ENCODE measurements at regions not wholly inside any gene's neighbourhood (a gene's known extent, or its start where the extent isn't known, plus 50 kb on each side); places are given as distances from the start of the nearest gene placed in this dataset.

GRCh38 chr7:96624954-96625353 lies 84.7 kb downstream of the SEM1 start:
- no peaks in the 10 kb centered on the region for H3K4me1 ChIP-seq (ENCODE audit: control insufficient read depth, extremely low read depth, insufficient read depth, low read length)
- dilution Hi-C loops (cut with MboI; ENCODE audit: extremely low pct_ligation_motif_present, low sequenced_read_pairs) (no loop called here), intact Hi-C loops (cut with micrococcal nuclease) (no loop called here)
- POLR2A ChIA-PET: no interaction called here
- H3K9ac ChIP-seq (replicated peaks; ENCODE audit: extremely low read depth, insufficient read depth, low read length): no peak overlapping the region
- CTCF ChIA-PET: no interaction called here
- DNase-seq (ENCODE audit: low read depth, low spot score) (no peak), FAIRE-seq (no peak)
- no peaks in the 10 kb centered on the region for H3K79me2 ChIP-seq (ENCODE audit: control insufficient read depth, insufficient read depth, low read length)
- no peaks in the 10 kb centered on the region for H3K36me3 ChIP-seq (ENCODE audit: control insufficient read depth in 2 of 2, extremely low read depth in 1 of 2, insufficient read depth in 2 of 2, low read length in 2 of 2)
- no peaks in the 10 kb centered on the region for H3K27me3 ChIP-seq (ENCODE audit: control insufficient read depth in 2 of 2, insufficient read depth in 2 of 2, low read length in 2 of 2)
- no peaks in the 10 kb centered on the region for H3K9me3 ChIP-seq (replicated peaks; ENCODE audit: control insufficient read depth, insufficient read depth, low read length)
- no peaks in the 10 kb centered on the region for H3K9me1 ChIP-seq (replicated peaks; ENCODE audit: control insufficient read depth, extremely low read depth, insufficient read depth, low read length)
- H2AFZ ChIP-seq (ENCODE audit: low read depth, low read length): no peak overlapping the region
- TF ChIP-seq MYC (IDR thresholded peaks at IDR 0.05; ENCODE audit: low read depth, low read length): no peak
- TF ChIP-seq MAX (IDR thresholded peaks at IDR 0.05; ENCODE audit: insufficient read depth, insufficient read length): no peak
- no peak for TF ChIP-seq POLR2AphosphoS5 (IDR thresholded peaks at IDR 0.05; ENCODE audit: insufficient read depth, low read depth, low read length)
- TF ChIP-seq FOS (IDR thresholded peaks at IDR 0.05; ENCODE audit: borderline replicate concordance, insufficient read depth, low read length): no peak
- TF ChIP-seq GATA2 (IDR thresholded peaks at IDR 0.05; ENCODE audit: insufficient read depth, insufficient read length, low read depth, low read length): no peak
- no peak for TF ChIP-seq CTCF (IDR thresholded peaks at IDR 0.05; ENCODE audit: extremely low read depth in 1 of 2, insufficient read depth in 1 of 2, low read depth in 1 of 2, low read length in 2 of 2)
- no peak for TF ChIP-seq JUN (IDR thresholded peaks at IDR 0.05; ENCODE audit: borderline replicate concordance, insufficient read depth, insufficient read length, low read depth)
- H3K4me2 ChIP-seq (ENCODE audit: insufficient read depth, low read length): no peak overlapping the region
- H3K4me3 ChIP-seq (replicated peaks in 1 of 3; ENCODE audit: insufficient read depth in 1 of 3, low read depth in 1 of 3, low read length in 3 of 3): no peak overlapping the region
- no peaks in the 10 kb centered on the region for H4K20me1 ChIP-seq (replicated peaks; ENCODE audit: control insufficient read depth, extremely low read depth, insufficient read depth, low read length)
- H3K27ac ChIP-seq (ENCODE audit: insufficient read depth, low read depth, low read length): no peak overlapping the region
- no TSS peak for BruUV-seq (replicated peaks)
